Loucy (cell line): ENCODE measurements at regions not wholly inside any gene's neighbourhood (a gene's known extent, or its start where the extent isn't known, plus 50 kb on each side); places are given as distances from the start of the nearest gene placed in this dataset.

ENCODE experiments used
- EZH2phosphoT487 ChIP-seq: fragments of 200-600 bp; IDR thresholded peaks from 2 replicates; pipeline ENCODE4 v1.6.1; 2018; ENCODE audit warnings: antibody characterized with exemption, mild to moderate bottlenecking, moderate library complexity, borderline replicate concordance
- TF ChIP-seq, protein P1 (sequence below): fragments of 200-600 bp; sonication (generic); conservative IDR thresholded peaks from 2 replicates; pipeline ENCODE4 v1.5.1; 2014; ENCODE audit warnings: mild to moderate bottlenecking, antibody characterized with exemption, low read length

DNA sequence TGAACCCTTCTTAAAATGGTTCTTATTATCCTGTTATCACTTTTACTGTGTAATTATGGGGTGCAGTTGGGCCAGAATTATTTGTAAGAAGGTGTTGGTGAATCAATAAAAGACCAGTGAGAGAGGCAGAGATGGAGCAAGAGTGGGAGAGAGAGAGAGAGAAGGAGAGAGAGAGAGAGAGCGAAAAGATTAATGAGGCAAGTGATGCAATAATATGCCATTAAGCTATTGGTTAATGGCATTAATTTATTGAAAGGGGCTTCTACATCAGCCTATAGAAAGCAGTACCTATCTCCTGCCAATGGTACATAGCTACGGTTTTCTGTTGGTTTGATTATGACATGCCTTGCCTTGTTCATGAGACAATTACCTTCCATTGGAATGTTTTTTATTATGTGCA lies 388.7 kb downstream of the RPS6KC1 start:
- TF ChIP-seq, protein P1, sequence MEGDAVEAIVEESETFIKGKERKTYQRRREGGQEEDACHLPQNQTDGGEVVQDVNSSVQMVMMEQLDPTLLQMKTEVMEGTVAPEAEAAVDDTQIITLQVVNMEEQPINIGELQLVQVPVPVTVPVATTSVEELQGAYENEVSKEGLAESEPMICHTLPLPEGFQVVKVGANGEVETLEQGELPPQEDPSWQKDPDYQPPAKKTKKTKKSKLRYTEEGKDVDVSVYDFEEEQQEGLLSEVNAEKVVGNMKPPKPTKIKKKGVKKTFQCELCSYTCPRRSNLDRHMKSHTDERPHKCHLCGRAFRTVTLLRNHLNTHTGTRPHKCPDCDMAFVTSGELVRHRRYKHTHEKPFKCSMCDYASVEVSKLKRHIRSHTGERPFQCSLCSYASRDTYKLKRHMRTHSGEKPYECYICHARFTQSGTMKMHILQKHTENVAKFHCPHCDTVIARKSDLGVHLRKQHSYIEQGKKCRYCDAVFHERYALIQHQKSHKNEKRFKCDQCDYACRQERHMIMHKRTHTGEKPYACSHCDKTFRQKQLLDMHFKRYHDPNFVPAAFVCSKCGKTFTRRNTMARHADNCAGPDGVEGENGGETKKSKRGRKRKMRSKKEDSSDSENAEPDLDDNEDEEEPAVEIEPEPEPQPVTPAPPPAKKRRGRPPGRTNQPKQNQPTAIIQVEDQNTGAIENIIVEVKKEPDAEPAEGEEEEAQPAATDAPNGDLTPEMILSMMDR, result no peak
- TF ChIP-seq EZH2phosphoT487, result no peak
